Astrocyte of the cerebellum (primary cell): ENCODE measurements at regions not wholly inside any gene's neighbourhood (a gene's known extent, or its start where the extent isn't known, plus 50 kb on each side); places are given as distances from the start of the nearest gene placed in this dataset.

Source experiments
- DNase-seq: peaks from one replicate; pipeline ENCODE4 v3.0.0-alpha.2; 2011; ENCODE audit warnings: low read depth
- H3K4me3 ChIP-seq: 2 replicates; pipeline ENCODE4 v1.5.1; 2011; ENCODE audit warnings: mild to moderate bottlenecking, low read depth, low read length, moderate library complexity
- CTCF ChIP-seq: IDR thresholded peaks from 2 replicates; pipeline ENCODE4 v1.5.1; 2012; ENCODE audit warnings: low read length, low read depth, moderate library complexity, mild to moderate bottlenecking; ENCODE audit errors: missing control alignments
- in situ Hi-C: cut with HindIII; loops from 2 replicates; pipeline ENCODE4 v1.10.0; 2017; ENCODE audit warnings: low sequenced_read_pairs

GRCh38 chr11:97847730-97848129, 1173.0 kb upstream of the CNTN5 start:
- no peak overlapping the region for H3K4me3 ChIP-seq
- TF ChIP-seq CTCF: no peak
- in situ Hi-C loops: no loop called here
- DNase-seq: no peak

- TF ChIP-seq CTCF: no peak
- H3K4me3 ChIP-seq: no peak overlapping the region
- no peak for DNase-seq
- in situ Hi-C loops: no loop called here
These were observed 1170.0 kb upstream of the CNTN5 start for GRCh38 chr11:97850701-97851100.

- no peak for DNase-seq
These were observed 1166.4 kb upstream of the CNTN5 start for GRCh38 chr11:97854357-97854756.

GRCh38 chr11:97854877-97855276, 1165.9 kb upstream of the CNTN5 start:
- H3K4me3 ChIP-seq: no peak overlapping the region
- in situ Hi-C loops: no loop called here
- no peak for DNase-seq
- no peak for TF ChIP-seq CTCF

More at GRCh38 chr11:97854357-97854756, 1166.4 kb upstream of the CNTN5 start:
- in situ Hi-C loops: no loop called here
- no peak for TF ChIP-seq CTCF
- H3K4me3 ChIP-seq: no peak overlapping the region

- in situ Hi-C loops: no loop called here
- DNase-seq: no peak
- H3K4me3 ChIP-seq: no peak overlapping the region
- TF ChIP-seq CTCF: no peak
These were observed 1164.1 kb upstream of the CNTN5 start for GRCh38 chr11:97856666-97857065.

- DNase-seq: no peak
- in situ Hi-C loops: no loop called here
- H3K4me3 ChIP-seq: no peak overlapping the region
- no peak for TF ChIP-seq CTCF
These were observed 1160.5 kb upstream of the CNTN5 start for GRCh38 chr11:97860237-97860636.

GRCh38 chr11:97862021-97862420, 1158.7 kb upstream of the CNTN5 start:
- in situ Hi-C loops: no loop called here
- no peak for DNase-seq
- no peak for TF ChIP-seq CTCF
- no peak overlapping the region for H3K4me3 ChIP-seq
